Stimulated activated CD4-positive, alpha-beta T cell treated with anti-CD3 and anti-CD28 coated beads, Interleukin-4, amount 100 ng/mL, for 1 hour (primary cell): ENCODE measurements at regions not wholly inside any gene's neighbourhood (a gene's known extent, or its start where the extent isn't known, plus 50 kb on each side); places are given as distances from the start of the nearest gene placed in this dataset.
"Not testable (repeated sequence)": the region's sequence is repeated elsewhere in the genome, so short reads cannot be mapped to it uniquely, and the experiment has no call there.

ENCODE experiments used
- DNase-seq: peaks from one replicate; pipeline ENCODE4 v3.0.0-alpha.2; 2020

DNA sequence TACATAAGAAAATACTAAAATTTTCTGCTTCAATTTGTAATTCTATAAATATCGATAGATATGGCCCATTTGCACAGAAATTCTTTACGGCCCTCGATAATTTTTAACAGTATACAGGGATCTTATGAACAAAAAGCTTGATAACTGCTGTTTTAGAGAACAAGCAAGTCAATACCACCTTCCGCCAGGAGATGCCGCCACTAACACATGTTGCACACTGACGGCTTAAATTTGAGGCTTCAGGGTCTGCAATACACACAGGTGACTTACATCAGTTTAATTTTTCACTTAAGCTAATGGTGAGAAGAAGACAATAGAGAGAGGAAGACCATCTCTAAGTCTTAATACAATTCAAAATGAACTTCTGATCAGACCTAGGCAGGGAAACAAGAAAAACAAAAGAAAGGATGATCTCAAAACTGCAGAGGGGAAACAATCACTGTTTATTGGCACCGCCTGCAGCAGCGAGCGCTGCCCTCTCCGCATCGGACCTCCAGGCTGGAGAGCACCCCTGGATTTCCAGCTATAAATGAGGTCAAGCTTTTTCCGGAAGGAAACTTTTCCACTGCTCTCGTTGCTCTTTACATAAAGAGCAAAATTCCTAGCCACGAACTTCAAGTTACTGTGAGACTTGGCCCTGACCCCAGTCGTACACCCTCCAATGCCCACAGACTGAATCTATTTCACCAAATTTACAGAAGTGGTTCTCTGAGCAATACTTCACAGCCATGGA lies 53.9 kb downstream of the OTOR start:
- peak; percentile 62 for DNase-seq

DNA sequence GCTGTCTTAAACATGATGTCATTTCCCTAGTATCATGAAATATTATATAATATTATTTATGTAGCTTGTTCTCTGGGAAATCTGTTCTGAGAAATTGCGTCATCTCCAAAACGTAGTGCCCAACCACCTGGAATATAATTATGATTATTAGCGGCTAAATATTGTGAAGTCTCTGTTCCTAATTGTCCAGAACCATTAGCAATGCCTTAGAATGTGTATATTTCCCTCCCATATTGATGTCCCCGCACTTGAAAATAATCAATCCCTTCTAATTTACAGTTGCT lies 54.4 kb downstream of the OTOR start:
- DNase-seq: no peak

DNA sequence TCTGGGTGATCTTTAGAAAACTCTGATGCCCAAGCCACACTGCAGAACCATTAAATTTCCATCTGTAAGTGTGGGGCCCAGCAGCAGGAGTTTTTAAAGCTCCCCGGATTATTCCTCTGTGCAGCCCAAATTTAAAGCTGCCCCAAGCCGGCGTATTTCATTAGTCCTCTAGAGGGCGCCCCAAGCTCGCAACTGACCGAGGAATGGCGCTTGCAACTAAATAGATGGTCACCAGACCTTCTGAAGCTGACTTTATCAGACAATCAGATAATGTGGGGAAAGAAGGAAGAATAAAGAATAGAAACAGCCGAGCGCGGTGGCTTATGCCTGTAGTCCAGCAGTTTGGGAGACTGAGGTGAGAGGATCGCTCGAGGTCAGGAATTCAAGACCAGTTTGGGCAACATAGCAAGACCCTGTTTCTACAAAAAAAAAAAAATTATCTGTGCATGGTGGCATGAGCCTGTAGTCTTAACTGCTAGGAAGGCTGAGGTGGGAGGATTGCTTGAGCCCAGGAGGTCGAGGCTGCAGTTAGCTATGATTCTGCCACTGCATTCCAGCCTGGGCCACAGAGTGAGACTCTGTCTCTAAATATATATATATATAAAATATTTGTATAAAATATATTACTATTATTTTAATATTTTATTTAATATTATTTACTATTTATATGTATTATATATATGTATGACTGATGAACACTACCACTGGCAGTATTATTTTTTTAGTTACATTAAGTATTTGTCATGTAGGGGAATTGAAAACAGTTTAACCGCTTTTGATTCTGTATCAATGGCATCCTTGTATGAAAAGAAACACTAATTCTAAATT lies 56.0 kb downstream of the OTOR start:
- peak; percentile 32 for DNase-seq

DNA sequence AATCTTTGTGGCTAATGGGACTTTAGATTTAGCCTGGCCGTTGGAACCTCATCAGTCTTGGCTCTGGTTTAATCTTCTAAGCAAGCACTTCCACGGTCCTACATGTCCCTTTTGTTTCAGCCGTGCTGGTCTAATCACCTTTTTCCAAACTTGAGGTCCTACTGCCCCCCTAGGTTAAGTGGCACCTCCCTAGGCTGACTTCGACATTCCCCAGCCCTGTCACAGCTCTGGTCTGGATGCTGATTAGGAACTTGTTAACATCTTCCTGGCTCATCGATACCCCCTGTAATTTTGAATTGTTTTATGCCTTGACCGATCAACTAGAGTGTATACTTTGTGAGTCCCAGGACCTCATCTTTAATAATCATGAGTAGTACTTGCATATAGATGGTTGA lies 56.6 kb downstream of the OTOR start:
- DNase-seq: no peak

DNA sequence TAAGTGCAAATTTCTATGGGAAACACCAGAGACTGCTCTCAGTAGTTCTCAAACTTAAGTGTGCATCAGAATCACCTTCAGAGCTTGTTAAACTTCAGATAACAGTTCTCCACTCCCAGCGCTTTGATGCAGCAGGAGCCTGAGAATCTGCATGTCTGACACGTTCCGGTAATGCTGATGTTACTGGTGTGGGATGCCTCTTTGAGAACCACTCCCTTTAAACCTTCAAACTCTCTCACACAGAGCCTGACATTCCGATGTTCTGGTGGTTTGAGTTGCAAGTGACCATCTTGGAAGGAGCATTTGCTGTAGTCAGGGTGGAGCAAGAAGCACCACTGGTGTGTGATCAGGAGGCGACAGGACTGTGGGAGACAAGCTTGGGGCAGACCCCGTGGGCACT lies 57.9 kb downstream of the OTOR start:
- DNase-seq: no peak

DNA sequence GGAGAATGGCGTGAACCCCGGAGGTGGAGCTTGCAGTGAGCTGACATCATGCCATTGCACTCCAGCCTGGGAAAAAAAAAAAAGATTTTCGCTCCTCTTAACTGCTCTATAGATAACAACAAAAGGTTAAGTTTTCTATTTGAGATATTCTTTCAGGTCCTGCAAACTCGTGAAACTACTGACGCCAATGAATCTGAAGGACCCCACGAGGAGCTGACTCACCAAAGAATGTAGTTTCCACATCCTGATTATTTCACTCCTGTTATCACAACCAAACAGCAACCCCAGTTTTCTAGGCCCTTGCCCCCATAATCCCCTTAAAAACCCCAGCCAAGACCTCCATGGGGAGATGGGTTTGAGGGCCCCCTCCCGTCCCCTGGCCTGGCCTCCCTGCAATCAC lies 58.7 kb downstream of the OTOR start:
- DNase-seq: no peak

DNA sequence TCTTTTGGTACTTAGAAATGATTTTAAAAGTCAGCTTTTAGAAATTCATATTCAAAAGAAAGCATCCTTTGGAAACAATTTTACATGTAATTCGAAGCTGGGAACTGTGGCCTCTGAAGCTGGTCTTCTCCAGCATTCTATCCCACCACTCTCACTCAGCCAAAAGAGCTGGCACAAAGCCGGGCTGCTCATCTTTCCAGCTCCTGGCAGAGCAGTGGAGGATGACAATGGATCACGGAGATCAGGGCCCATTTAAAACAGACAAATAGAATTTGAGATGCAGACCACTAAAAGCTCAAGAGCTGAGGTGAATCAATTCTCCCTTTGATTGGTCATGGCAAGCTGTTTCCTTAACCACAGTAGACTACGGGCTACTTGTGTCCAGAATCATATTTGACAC lies 60.6 kb downstream of the OTOR start:
- no peak for DNase-seq

DNA sequence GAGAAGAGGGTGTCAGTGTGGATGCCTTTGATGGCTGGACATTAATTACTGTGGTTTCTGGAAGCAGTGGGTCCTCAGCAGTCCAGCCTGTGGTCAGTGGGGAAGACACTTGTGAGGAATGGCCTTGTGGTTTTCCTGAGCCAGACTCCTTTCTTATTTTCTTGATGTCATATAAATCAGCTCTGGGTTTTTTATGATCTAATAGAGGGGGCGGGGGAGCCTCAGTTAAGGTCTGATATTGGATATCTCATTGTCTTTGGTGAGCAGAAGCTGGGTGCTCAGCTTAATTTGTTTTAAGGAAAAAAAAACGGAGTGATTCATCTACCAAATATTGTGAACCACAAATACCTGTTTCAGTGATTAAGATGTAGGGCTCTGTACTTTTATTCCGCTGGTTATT lies 62.1 kb downstream of the OTOR start:
- no peak for DNase-seq

DNA sequence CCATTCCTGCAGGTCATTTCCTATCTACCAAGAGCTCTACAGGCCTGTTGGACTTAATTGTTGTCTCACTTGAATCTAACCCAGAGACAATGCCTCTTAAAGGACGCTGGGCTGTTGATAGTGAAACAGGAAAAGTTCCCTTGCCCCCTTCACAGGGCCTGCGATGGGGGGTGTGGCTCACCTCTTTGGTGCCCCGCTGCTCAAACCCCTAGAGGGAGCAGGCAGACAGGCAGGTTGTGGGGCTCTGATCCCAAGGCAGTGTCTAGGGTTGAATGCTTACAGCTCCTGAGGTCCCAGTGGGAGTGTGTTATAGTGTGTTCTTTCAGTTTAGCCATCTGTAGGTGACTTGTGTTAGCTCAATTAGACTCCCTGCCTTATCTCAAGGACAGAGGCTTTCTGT lies 68.0 kb downstream of the OTOR start:
- no peak for DNase-seq

DNA sequence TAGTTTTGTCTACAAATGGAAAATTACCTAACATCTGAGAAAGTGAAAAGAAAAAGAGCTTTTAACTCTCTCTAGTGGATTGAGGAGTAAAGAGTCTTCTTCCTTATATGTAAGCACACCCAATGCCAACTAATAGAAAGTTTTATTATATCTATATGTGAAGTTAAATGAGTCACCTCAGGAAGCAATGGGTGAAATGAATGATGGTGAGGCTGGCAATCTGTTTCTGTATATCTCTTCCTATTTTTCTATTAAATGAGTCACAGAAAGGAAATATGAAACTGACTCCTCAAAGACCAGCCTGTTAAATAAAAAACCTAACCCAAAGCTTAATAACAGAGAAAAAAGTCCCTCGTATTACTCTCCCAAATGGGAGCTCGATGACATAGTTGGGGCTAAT lies 71.3 kb downstream of the OTOR start:
- no peak for DNase-seq

DNA sequence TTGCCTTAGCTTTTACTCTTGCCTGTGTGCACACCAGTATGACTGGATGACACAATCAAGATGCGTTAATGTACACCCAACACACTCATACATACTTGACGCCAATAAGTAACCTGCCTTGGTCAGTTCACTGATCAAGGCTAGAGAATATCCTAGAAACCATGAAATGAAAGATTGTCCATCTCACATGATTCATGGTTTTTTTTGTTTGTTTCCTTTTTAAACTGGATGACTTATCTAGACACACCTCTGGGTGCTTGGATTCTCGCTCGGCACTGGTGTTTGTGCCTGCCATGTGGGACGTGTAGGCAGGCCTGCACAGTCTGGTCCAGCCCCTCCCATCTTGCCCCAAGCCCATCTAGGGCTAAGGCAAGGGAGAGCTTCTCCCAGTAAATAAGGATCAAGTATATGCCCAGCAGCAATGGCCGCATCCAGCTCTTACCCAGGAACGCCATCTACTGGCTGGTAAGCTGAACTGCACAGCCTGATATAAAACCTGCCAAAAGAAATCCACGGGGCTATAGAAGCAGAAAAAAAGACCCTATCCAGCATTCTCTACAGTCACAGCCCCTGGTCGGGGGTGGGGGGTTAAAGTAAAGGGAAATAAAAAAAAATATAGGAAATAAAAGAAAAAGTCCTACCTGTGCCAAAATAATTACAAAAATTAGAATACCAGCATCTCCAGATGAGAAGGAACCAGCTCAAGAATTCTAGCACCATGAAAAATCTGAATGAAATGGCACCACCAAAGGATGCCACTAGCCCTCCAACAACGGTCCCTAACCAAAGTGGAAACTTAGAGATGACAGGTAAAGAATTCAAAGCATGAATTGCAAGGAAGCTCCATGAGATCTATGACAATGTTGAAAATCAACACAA lies 73.3 kb downstream of the OTOR start:
- peak; percentile 4 for DNase-seq

DNA sequence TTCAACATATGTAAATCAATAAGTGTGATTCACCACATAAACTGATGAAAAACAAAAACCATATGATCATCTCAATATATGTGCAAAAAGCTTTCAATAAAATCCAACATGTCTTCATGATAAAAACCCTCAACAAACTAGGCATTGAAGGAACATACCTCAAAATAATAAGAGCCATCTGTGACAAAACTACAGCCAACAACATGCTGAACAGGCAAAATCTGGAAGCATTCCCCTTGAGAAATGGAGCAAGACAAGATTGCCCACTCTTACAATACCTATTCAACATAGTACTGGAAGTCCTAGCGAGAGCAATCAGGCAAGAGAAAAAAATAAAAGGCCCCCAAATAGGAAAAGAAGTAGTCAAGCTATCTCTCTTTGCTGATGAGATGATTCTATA lies 76.5 kb downstream of the OTOR start:
- DNase-seq: no peak

DNA sequence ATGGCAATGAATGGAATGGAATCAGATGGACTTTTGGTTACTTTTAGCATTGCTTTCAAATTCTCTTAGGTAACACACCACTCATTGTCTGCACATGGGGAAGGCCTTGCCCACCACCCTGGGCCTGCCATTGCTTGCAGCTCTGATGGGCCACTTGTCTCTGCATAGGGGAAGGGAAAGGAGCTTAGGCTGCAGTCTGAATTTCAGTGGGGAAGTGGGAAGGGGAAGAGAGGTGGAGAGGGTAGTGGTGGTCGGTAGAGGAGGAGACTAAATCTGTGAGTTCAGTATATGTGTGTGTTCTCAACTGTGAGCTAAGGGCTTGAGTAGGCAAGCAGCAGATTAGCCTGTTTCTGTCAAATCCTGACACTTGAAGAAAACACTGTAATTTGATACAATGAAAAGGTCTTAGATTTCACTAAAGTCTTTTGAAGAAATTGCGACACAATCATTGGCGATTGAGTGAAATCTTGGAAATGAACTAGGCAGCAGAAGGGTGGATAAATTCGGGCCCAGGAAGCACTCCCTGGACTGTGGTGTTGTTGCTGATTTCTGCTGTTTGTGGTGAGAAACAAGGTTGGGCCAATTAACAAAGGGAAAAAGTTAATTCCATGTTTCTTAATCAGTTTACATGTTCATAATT lies 80.6 kb downstream of the OTOR start:
- no peak for DNase-seq

DNA sequence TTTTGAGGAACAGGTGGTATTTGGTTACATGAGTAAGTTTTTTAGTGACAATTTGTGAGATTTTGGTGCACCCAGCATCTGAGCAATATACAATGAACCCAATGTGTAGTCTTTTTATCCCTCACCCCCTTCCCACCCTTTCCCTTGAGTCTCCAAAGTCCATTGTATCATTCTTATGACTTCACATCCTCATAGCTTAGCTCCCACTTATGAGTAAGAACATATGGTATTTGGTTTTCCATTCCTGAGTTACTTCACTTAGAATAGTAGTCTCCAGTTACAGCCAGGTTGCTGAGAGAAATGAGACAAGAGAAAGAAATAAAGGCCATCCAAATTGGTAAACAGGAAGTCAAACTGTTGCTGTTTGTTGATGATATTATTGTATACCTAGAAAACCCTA lies 87.5 kb downstream of the OTOR start:
- not testable (repeated sequence) for DNase-seq

DNA sequence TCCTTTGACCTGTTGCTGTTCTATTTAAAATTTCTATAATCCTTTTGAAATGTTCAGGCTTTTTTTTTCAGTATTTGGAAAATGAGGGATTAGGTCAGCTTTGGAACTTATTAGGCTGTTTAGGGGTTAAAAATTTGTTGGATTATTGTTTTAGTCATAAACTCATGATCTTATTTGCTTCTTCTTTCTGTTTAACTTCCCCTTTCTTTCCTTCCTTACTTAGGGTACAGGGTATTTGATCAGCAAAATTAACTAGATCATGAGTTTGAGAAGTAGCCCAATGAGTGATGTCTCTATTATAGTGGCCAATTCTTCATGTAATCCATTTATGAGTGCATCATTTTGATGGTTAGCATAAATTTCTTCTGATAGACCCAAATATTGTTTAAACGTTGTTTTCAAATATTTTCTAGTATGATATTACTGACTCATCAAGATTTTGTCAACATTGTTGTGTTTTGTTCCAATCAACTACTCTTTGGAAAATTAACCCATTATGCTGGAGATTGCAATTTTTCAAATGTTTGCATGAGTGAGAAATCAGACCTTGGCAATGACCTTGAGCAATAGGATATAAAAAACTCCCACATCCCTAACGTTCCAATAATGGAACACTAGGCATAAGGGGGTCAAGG lies 94.4 kb downstream of the OTOR start:
- no peak for DNase-seq

DNA sequence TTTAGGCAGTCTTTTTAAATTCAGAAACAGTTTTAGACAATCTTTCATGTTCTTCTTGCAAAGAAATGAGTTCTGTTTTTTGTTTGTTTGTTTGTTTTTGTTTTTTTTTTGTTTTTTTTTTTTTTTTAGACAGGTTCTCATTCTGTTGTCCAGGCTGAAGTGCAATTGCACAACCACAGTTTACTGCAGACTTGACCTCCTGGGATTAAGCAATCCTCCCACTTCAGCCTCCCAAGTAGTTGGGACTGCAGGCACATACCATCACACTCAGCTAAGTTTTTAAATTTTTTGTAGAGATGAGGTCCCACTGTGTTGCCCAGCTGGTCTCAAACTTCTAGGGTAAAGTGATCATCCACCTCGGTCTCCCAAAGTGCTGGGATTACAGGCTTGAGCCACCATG lies 96.2 kb downstream of the OTOR start:
- DNase-seq: no peak

DNA sequence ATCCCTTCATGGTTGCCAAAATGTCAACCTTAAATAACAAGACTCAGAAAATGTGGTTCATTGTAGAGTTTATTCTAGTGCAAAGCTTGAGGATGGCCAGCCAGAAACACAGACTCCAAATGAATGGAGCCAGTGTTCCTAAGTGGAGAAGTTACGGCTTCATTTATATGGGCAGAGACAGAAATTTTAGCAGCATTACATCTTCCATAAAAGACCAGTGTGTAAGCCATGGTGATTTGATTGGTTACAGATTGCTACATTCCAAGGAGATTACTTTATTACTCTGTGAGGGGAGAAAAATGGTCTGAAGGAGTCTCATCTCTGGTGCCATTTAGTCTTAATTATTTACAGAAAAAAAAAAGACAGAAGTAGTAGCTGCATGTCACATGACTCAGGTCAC lies 97.8 kb downstream of the OTOR start:
- DNase-seq: no peak

DNA sequence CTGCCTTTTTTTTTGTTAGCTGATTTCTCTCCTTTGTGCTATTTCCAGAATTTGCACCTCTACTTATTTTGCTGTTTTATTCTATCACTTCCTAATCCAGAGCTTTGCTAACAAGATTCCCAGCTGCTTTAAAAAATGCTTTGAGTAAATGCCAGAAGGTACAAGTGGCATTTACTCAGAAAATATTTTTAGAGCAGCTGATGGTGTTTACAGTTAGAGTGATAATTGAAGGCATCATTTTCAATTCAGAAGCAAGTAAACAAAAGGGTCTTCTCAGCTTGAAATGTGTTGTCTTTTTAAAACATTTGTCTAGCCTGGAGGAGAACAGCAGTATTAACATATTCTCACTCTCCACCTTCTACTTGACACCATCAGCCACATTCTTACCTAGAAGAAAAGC lies 99.9 kb downstream of the OTOR start:
- no peak for DNase-seq

DNA sequence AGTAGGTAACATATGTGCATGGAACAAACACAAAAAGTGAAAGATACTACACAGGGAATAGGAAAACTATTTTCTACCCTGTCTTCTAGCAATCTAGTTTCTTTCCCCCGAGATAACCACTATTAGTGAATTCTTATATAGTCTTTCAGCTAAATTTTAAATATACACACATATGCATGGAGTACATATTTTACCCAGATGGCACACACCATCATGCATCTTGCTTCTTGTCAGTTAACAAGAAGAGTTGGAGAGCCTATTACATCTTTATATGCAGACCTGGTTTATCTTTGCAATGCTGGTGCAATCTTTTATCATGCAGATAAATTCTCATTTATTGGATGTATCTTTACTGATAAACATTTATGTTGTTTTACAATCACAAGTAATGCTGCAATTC lies 100.4 kb downstream of the OTOR start:
- DNase-seq: no peak

DNA sequence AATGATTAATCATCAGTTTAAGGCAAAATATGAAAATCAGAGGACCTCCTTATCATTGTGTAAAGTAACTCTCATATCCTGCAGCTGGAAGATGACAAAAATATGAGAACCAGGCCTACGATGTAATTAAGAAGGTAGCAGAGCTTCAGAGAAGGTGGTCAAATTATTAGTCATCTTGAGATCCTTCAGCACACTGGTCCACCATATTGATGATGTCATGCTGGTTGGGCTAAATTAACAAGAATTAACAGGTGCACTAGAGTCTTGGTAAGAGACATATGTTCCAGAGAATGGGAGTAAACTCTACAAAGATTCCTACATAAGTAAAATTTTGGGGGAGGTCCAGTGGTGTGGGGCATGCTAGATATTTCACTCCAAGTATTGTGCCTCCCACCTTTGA lies 112.8 kb downstream of the OTOR start:
- no peak for DNase-seq

DNA sequence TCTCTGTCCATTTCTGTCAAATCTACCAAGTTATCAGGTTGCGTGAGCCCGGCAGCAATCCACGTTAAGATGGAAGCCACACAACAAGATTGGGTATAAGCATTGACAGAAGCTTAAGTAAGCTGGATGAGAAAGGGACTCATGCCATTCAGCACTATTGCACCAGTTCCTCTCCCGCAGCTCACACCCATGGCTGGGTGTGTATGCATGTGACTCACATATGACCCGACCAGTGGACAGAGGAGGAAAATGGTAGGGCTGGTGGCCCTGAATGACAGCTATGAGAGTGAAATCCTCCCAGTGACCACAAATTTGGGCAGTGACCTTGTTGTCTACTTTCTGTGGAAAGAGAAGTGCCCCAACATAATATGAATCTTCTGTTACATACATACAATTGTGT lies 113.5 kb downstream of the OTOR start:
- no peak for DNase-seq

DNA sequence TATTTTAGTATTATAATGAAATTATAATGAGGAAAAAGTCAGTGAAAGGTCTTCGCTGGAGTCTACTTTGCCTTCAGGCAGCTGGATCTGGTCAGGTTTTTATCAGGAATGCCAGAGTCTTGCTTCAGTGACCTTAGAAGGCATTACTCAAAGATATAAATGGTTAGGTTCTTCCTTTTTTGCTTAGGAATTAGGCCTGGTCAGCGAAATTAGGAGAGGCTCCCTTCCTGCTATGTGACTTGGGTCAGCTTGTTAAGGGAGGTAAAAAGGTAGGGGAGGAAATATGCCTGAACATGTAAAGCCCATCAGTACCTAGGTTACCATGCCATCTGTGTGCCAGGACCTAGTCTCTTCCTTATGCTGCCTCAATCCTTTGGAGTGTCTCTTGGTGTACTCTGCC lies 115.1 kb downstream of the OTOR start:
- DNase-seq: no peak

DNA sequence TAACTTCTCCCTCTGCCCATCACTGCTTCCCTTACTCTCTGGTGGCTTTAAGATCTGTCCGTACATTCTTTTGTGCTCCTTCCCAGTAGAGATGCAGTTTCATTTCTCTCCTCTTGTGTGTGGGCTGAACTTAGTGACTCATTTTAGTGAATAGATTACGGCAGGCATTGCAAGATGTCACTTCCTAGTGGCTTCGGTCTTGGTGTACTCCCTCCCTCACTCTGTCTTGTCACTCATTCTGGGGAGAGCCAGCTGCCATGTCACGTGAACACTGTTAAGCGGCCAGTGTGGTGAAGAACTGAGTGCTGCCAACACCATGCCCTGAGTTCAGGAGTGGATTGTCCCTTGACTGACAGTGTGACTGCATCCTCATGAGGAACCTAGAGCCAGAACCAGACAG lies 115.9 kb downstream of the OTOR start:
- DNase-seq: no peak
